Natural killer cell treated with Interleukin-12 subunit alpha and Interleukin-12 subunit beta and Interleukin-15 and Interleukin-18, amount 100 ng/mL, for 72 hours (primary cell): ENCODE measurements at regions not wholly inside any gene's neighbourhood (a gene's known extent, or its start where the extent isn't known, plus 50 kb on each side); places are given as distances from the start of the nearest gene placed in this dataset.
"Not testable (repeated sequence)": the region's sequence is repeated elsewhere in the genome, so short reads cannot be mapped to it uniquely, and the experiment has no call there.

Source experiments
- ATAC-seq, 2 donors: fragments of 150-1000 bp; cut with Tn5 transposase in 1 of 2; sonication (Bioruptor Pico), chemical (Tn5 transposase) in 1 of 2; 2 replicates each; pipeline ENCODE4 v1.10.0; 2021
- DNase-seq: peaks from one replicate; pipeline ENCODE4 v3.0.0; 2022; ENCODE audit warnings: low spot score
- H3K27ac Mint-ChIP-seq, 2 donors: 1 replicate in 1 of 2; 2 replicates in 1 of 2; pipeline ENCODE4 v1.8.0; 2022; ENCODE audit warnings: mixed read lengths in 2 of 2, mild to moderate bottlenecking in 1 of 2, moderate library complexity in 1 of 2
- H3K27me3 Mint-ChIP-seq, 2 donors: 1 replicate in 1 of 2; 2 replicates in 1 of 2; pipeline ENCODE4 v1.8.0; 2022; ENCODE audit warnings: mixed read lengths in 2 of 2
- H3K36me3 Mint-ChIP-seq: one replicate; pipeline ENCODE4 v1.8.0; 2022; ENCODE audit warnings: mixed read lengths
- H3K4me1 Mint-ChIP-seq, 2 donors: 1 replicate in 1 of 2; 2 replicates in 1 of 2; pipeline ENCODE4 v1.8.0; 2022; ENCODE audit warnings: low read depth in 2 of 2, mixed read lengths in 2 of 2, mild to moderate bottlenecking in 1 of 2
- H3K4me3 Mint-ChIP-seq: one replicate; pipeline ENCODE4 v1.8.0; 2022; ENCODE audit warnings: mixed read lengths
- H3K9me3 Mint-ChIP-seq: 2 replicates; pipeline ENCODE4 v1.8.0; 2022; ENCODE audit warnings: mixed read lengths

DNA sequence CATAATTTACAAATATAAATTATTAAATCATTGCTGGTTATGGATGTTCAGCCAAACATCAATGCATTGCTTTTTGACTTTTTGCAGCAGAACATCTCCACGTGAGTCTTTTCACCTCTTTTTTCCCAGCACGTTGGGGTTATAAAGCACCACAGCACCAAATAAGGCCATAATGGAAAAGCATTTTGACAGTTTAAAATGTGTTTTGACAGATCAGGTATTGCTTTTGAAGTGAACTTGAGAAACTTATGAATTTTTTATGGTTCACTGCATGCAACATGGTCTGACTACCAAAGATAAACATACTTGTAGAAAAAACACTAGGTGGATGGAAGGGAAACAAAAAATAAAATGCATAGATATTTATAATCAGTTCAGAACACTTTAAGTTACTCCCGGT, 622.4 kb downstream of the HTR1B start:
- Mint-ChIP-seq H3K4me1 (no peaks in the 10 kb centered on the region), H3K27me3 (no peaks in the 10 kb centered on the region), H3K9me3 (peaks cover 28% of the 10 kb centered on the region), H3K27ac (no peak overlapping the region), H3K4me3 (no peak overlapping the region), H3K36me3 (peaks cover 5% of the 10 kb centered on the region)
- DNase-seq (no peak), ATAC-seq (no peak)

DNA sequence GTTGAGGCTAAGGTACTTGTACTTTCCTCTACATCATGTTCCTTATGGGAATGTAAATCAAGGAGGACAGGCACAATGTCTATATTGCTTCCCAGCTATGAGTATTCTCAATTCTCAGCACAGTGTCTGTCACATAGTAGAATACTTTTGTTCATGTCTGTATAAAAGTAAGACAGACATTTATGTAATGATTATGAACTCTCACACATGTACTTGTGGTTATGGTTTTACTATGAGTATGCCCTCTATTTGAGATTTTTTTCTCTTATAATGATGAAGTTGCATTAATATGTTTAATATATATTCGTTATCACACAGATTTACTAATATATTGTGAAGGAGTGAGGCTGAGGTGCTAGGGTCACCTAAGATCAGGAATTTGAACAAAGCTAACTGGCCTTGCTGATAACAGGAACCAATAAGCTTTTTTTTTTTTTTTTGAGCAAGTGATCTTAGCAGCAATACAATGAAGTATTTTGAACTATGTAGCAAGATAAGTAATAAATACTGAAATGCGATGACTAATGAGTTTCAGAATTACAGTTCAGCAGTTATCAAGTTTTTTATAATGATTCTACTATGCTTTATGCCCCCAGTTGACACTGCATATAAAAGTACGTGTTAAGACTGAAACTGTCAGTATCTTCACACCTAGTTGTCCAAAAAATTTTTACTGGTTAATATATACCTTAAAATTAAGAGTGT, 623.1 kb downstream of the HTR1B start:
- peaks cover 5% of the 10 kb centered on the region for H3K36me3 Mint-ChIP-seq
- H3K4me1 Mint-ChIP-seq: no peaks in the 10 kb centered on the region
- ATAC-seq (no peak), DNase-seq (no peak)
- no peak overlapping the region for H3K27ac Mint-ChIP-seq
- no peaks in the 10 kb centered on the region for H3K27me3 Mint-ChIP-seq
- no peak overlapping the region for H3K4me3 Mint-ChIP-seq
- peaks cover 26% of the 10 kb centered on the region for H3K9me3 Mint-ChIP-seq

DNA sequence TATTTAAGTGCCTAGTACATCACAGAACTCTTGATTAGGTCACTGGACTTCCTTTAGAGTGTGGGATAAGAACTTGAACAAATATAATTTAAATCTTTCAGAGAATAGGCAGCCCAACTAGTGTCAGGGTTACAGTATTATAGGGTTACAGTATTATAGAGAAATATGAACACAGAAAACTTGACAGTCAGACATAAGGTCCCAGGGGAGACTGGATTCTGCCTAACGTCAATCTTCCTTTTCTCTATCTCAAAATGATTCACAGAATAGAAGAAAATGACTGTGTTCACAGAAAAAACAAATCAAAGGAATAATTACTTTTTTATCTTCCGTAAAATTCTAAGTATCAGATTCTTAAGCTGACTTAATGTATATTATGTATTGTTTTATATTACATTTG, 623.8 kb downstream of the HTR1B start:
- ATAC-seq: no peak
- H3K27ac Mint-ChIP-seq: no peak overlapping the region
- H3K4me3 Mint-ChIP-seq: no peak overlapping the region
- H3K9me3 Mint-ChIP-seq: peaks cover 26% of the 10 kb centered on the region
- peaks cover 5% of the 10 kb centered on the region for H3K36me3 Mint-ChIP-seq
- H3K27me3 Mint-ChIP-seq: no peaks in the 10 kb centered on the region
- no peaks in the 10 kb centered on the region for H3K4me1 Mint-ChIP-seq
- no peak for DNase-seq

DNA sequence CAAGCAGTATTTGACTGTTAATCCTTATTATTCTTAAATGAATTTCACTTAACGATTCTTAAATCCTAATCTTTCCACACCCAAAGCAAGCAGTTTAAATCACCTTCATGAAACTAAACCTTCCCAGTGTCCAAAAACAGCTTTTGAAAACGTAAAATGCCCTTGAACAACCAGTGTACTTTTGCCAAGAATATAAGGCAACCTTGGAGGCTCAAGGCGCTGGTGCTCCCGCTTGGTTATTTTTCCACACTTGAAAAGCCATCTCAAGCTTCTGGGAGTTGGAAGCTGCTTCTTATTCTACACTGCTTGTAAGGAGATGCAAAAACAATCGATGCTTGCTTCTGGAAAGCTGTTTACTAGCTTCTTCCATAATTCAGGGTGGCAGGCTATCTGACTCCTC, 625.7 kb downstream of the HTR1B start:
- Mint-ChIP-seq H3K27me3 (no peaks in the 10 kb centered on the region), H3K9me3 (peaks cover 16% of the 10 kb centered on the region), H3K4me3 (no peak overlapping the region), H3K36me3 (no peaks in the 10 kb centered on the region), H3K27ac (no peak overlapping the region), H3K4me1 (no peaks in the 10 kb centered on the region)
- DNase-seq (no peak), ATAC-seq (no peak)

DNA sequence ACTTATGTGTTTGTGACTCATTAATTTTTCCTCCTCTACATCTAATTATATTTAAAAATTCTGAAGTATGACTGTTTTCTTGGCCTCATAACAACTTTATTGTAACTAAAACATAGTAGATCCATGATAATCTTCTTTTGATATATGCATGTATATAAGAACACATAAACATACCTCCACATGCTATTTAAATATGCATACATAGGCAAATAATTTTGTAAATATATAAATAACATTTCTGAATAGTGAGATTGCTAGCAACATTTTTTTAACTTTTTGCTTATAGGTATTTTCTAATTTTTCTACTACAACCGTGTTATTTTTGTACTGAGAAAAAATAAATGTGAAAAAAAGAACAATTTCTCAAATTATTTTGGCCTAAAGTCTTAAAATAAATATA, 627.6 kb downstream of the HTR1B start:
- H3K4me3 Mint-ChIP-seq: no peak overlapping the region
- H3K9me3 Mint-ChIP-seq: peaks cover 6% of the 10 kb centered on the region
- no peaks in the 10 kb centered on the region for H3K36me3 Mint-ChIP-seq
- H3K27me3 Mint-ChIP-seq: no peaks in the 10 kb centered on the region
- DNase-seq: no peak
- ATAC-seq: no peak
- no peaks in the 10 kb centered on the region for H3K4me1 Mint-ChIP-seq
- H3K27ac Mint-ChIP-seq: no peak overlapping the region

DNA sequence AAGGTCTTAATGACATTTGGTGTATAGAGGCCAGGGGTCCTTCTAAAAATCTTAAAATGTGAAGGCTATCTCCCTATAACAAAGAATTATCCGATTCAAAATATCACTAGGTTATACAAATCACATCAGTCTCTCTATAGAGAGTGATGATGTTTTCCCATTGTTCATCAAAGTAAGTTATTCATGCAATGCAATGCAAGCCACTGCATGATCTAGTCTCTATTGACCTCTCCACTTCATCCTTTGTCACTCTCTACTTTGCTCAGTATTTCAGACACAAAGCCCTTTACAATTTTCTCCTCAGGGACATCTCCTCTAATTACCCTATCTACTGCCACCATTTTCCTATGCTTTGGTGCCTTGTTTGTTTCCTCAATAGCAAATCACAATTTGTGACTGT, 628.0 kb downstream of the HTR1B start:
- Mint-ChIP-seq H3K4me1 (no peaks in the 10 kb centered on the region), H3K27me3 (no peaks in the 10 kb centered on the region), H3K36me3 (no peaks in the 10 kb centered on the region), H3K4me3 (no peak overlapping the region), H3K27ac (no peak overlapping the region), H3K9me3 (peaks cover 6% of the 10 kb centered on the region)
- DNase-seq (no peak), ATAC-seq (no peak)

DNA sequence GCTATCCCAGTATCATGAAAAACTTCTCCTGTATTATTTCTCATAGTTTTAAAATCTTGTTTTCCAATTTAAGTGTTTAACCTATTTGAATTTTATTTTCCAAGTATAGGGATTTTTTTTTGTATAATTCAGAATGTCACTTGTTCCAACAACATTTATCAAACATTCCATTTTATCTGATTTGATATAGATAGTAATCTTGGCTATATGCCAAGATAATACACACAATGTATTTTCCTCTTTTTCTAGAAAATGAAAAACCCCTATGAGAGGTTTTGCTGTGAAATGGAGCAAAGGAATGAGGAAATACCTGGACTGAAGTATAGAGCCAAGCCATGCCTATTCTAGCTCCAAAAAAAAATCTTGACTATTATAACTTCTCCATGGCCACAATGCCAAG, 628.9 kb downstream of the HTR1B start:
- DNase-seq (no peak), ATAC-seq (no peak)
- Mint-ChIP-seq H3K36me3 (no peaks in the 10 kb centered on the region), H3K9me3 (peaks cover 6% of the 10 kb centered on the region), H3K27ac (no peak overlapping the region), H3K27me3 (no peaks in the 10 kb centered on the region), H3K4me1 (no peaks in the 10 kb centered on the region), H3K4me3 (no peak overlapping the region)

DNA sequence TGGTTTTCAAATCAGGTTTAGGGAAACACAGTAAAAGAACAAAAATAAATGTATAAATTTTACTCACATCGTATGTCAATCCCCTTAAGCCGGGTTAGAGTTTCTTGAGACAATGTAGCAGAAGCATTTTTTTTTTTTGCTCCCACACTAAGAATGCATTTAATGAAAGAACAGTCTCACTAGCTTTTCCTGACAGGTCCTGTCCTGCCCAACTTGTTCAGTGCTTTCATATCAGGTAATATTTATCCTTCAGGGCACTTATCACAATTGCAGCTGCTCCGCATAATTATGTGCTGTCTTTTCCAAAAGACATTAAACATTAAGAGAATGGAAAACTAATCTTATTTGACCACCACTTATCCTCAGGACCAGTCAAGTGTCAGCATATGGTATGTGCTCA, 632.0 kb downstream of the HTR1B start:
- Mint-ChIP-seq H3K4me1 (no peaks in the 10 kb centered on the region), H3K36me3 (no peaks in the 10 kb centered on the region), H3K4me3 (no peak overlapping the region), H3K9me3 (peaks cover 11% of the 10 kb centered on the region), H3K27ac (no peak overlapping the region), H3K27me3 (no peaks in the 10 kb centered on the region)
- ATAC-seq (no peak), DNase-seq (no peak)

DNA sequence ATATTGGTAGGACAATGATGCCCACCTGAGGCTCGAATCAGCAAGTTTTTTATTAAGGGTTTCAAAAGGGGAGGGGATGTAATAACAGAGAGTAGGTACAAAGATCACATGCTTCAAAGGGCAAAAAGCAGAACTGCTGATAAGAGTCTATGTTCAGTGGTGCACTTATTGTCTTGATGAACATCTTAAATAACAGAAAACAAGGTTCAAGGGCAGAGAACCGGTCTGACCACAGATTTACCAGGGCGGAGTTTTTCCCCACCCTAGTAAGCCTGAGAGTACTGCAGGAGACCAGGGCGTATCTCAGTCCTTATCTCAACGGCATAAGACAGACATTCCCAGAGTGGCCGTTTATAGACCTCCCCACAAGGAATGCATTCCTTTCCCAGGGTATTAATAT, 639.7 kb downstream of the HTR1B start:
- not testable (repeated sequence) for H3K4me1 Mint-ChIP-seq, H3K27me3 Mint-ChIP-seq, H3K36me3 Mint-ChIP-seq, H3K27ac Mint-ChIP-seq, H3K4me3 Mint-ChIP-seq, DNase-seq, ATAC-seq
- H3K9me3 Mint-ChIP-seq: peaks cover 27% of the 10 kb centered on the region

DNA sequence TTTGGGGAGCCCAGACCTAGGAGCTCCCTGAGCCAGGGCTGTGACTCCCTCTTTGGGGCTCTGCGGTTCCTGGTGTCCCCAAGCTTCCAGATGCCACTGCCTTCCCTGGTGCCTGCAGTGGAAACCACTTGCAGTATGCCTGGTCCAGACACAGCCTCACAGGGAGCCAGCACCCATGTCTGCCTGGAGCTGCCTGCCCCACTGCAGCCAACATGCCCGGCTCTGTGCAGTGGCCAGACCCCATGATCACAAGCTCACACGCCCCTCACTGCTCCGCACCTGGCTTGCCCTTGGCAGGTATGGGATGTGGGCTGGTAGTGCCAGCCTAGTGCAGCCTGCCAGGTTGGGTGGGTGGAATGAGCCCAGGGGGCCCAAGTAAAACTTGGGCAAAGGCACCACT, 644.8 kb downstream of the HTR1B start:
- ATAC-seq: peak in 1 of 2 donors; percentile 24
- H3K36me3 Mint-ChIP-seq: peaks cover 5% of the 10 kb centered on the region

DNA sequence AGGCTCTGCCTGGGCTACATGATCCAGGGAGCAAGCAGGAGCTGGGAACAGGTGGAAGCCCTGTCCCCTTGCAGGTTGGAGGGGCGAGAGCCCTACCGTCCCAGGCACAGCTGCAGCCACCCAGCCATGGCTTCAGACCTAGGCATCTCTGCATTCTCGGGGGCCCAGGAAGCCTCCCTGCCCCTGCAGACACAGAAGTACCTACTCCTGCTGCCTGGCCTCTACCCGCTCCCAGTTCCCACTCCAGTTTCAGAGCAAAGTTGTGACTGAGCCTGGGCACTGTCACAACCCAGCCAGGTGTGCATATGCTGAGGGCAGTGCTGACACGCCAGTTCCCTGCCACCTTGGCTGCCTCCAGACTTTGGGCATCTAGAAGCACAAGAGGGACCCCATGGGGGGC, 645.9 kb downstream of the HTR1B start:
- Mint-ChIP-seq H3K36me3 (peaks cover 7% of the 10 kb centered on the region), H3K27me3 (no peaks in the 10 kb centered on the region), H3K4me1 (no peaks in the 10 kb centered on the region), H3K4me3 (no peak overlapping the region), H3K27ac (no peak overlapping the region), H3K9me3 (peaks cover 17% of the 10 kb centered on the region)
- DNase-seq (no peak), ATAC-seq (no peak)

More for the DNA sequence above, 644.8 kb downstream of the HTR1B start:
- no peak for DNase-seq
- H3K27ac Mint-ChIP-seq: no peak overlapping the region
- H3K27me3 Mint-ChIP-seq: no peaks in the 10 kb centered on the region
- no peaks in the 10 kb centered on the region for H3K4me1 Mint-ChIP-seq
- peaks cover 16% of the 10 kb centered on the region for H3K9me3 Mint-ChIP-seq
- no peak overlapping the region for H3K4me3 Mint-ChIP-seq

DNA sequence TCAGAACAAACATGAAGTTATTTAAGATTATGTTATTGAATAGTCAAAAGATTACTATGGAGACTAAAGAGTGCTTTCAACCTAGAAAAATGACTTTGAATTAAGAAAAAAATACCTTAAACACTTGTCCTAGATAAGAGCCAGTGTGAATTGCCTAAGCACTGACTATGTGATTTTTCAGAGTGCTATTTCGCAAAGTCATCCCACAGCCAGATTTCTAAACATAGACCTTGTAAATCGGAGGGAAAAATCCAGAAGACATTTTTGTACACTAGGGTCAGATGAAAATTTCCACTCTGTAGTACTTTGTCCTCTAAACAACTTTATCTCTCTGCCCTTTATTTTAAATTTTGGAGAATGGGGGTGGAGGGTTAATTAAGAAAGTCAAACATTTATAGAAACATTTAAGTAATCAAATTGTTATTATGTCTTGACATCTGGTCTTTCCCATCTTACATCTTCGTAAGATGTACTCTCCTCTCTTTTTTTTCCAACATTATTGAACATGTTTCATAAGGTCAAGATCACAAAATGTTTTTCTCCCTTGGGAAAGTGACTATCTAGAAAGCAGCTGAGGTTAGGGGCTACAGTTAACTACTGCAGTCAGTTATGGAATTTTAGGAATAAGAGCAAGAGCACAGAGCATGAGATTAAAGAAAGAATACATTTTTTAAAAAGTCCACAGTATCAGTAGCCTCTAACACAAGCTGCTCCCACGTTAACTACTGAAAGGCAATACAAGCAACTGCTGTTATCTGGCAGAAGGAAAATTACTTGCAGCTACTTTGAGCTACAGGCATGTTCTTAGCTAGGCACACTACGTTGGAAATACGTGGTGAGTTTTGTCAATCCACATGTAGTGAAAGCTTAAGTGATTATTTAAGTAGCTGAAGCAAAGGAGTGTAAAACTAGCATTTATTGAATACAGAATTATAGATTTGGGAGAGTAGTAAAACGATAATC, 648.5 kb downstream of the HTR1B start:
- Mint-ChIP-seq H3K9me3 (peaks cover 11% of the 10 kb centered on the region), H3K27me3 (no peaks in the 10 kb centered on the region), H3K4me3 (no peak overlapping the region), H3K36me3 (peaks cover 7% of the 10 kb centered on the region), H3K27ac (no peak overlapping the region), H3K4me1 (no peaks in the 10 kb centered on the region)
- no peak for DNase-seq
- ATAC-seq: no peak

DNA sequence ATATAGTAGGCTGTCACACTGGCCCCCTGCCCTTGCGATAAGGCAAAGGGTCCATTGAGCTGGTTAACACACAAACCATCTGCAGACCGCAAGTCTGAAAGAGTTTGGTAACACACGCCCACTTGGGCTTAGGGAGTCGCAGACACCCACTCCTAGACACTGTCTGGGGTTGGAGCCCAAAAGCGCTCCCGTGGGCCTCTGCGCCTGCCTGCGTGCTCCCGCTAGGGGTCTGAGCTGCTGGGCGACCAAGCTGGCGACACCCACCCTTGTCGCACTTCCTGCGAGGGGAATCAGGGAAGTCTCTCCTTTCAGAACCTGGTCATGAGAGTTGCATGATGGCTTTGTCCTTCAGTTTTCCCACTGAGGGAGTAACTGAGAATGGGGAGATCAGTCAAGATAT, 653.0 kb downstream of the HTR1B start:
- H3K36me3 Mint-ChIP-seq: peaks cover 7% of the 10 kb centered on the region
- peaks cover 8% of the 10 kb centered on the region for H3K9me3 Mint-ChIP-seq
- no peak overlapping the region for H3K4me3 Mint-ChIP-seq
- no peak overlapping the region for H3K27ac Mint-ChIP-seq
- no peak for DNase-seq
- no peaks in the 10 kb centered on the region for H3K27me3 Mint-ChIP-seq
- ATAC-seq: no peak
- no peaks in the 10 kb centered on the region for H3K4me1 Mint-ChIP-seq

DNA sequence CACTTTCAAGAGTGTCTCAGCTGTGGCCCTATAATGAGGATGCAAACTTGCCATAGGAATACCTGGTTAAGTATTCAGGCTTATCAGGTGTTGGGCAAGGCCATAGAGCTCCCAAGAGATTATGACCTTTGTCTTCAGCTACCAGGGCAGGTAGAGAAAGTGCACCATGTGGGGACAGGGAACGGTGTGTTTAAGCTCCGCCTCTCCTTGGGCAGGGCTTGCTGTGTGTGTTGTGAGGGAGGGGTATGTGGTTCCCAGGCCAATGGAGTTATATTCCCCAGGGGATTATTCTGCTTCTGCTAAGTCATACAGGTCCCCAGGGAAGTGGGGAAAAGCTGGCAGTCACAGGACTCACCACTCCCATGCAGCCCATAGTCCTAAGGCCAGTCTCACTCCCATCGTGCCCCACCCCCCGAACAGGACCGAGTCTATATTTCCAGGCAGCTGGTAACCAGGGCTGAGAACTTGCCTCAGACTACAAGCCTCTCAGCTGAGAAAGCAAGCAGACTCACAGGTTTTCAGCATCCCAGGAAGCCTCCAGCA, 660.2 kb downstream of the HTR1B start:
- Mint-ChIP-seq H3K36me3 (peaks cover 5% of the 10 kb centered on the region), H3K27ac (no peak overlapping the region), H3K4me1 (no peaks in the 10 kb centered on the region), H3K9me3 (peaks cover 19% of the 10 kb centered on the region), H3K27me3 (no peaks in the 10 kb centered on the region), H3K4me3 (no peak overlapping the region)
- ATAC-seq (no peak), DNase-seq (no peak)
